ENCODE measurements at regions not wholly inside any gene's neighbourhood (a gene's known extent, or its start where the extent isn't known, plus 50 kb on each side); places are given as distances from the start of the nearest gene placed in this dataset.

DNA sequence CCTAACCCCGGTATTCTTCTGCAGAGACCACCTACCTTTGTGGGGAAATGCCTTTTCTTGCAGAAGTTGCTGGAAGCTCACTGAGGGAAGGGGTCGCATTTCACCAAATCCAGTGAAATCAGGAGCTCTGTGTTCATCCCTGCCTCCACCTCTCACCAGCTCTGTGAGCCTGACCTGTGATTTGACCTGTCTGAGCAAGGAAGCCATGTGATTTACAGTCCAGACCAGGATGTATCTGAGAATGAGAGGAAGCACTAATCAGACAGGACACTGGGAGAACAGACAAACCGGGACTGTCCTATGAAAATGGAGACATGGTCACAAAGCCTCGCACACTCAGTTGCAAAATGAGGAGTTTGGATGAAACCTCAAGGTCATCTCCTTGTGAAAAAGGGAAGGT lies 285.4 kb downstream of the BCL11A start:
- TF ChIP-seq TOX (CRISPR knock-in tag; IDR thresholded peaks at IDR 0.05; ENCODE audit: borderline replicate concordance) = no peak
- TF ChIP-seq BACH2 (CRISPR knock-in tag; IDR thresholded peaks at IDR 0.05; ENCODE audit: borderline replicate concordance) = no peak
- TF ChIP-seq SNAI2 (CRISPR knock-in tag; IDR thresholded peaks at IDR 0.05) = no peak
- TF ChIP-seq ESRRG (CRISPR knock-in tag; IDR thresholded peaks at IDR 0.05) = no peak
